ENCODE measurements at regions not wholly inside any gene's neighbourhood (a gene's known extent, or its start where the extent isn't known, plus 50 kb on each side); places are given as distances from the start of the nearest gene placed in this dataset.

- no peaks in the 10 kb centered on the region for H3K27me3 ChIP-seq (ENCODE audit: insufficient read depth, low read length)
- peaks cover 0 to 43% of the 10 kb centered on the region in 2 experiments; a peak in 2 of 4 replicates for H3K36me3 ChIP-seq (ENCODE audit: control insufficient read depth in 1 of 2, insufficient read depth in 2 of 2, low read length in 2 of 2)
- TF ChIP-seq CBX3 (IDR thresholded peaks at IDR 0.05; ENCODE audit: low read depth) (peak; percentile 40), EZH2phosphoT487 (IDR thresholded peaks at IDR 0.05; ENCODE audit: borderline replicate concordance) (no peak), FOSL1 (IDR thresholded peaks at IDR 0.05; ENCODE audit: low read depth) (peak; percentile 60), CEBPB (IDR thresholded peaks at IDR 0.05; ENCODE audit: low read depth) (peak; percentile 85), ELF1 (IDR thresholded peaks at IDR 0.05; ENCODE audit: borderline replicate concordance, low read depth) (no peak), TCF7L2 (IDR thresholded peaks at IDR 0.05; ENCODE audit: borderline replicate concordance, extremely low read depth, insufficient read depth, insufficient read length) (peak; percentile 26), SRF (IDR thresholded peaks at IDR 0.05; ENCODE audit: low read depth) (0 out of 2 replicates have a peak, but pooled peaks have one; percentile 60), SIN3A (IDR thresholded peaks at IDR 0.05; ENCODE audit: low read depth) (0 out of 2 replicates have a peak, but pooled peaks have one; percentile 33), POLR2AphosphoS5 (IDR thresholded peaks at IDR 0.05; ENCODE audit: low read depth, low read length) (peak; percentile 37; the same call in 1 of the 2 replicates), JUND (IDR thresholded peaks at IDR 0.05) (peak; percentile 55), SP1 (IDR thresholded peaks at IDR 0.05; ENCODE audit: low read depth) (peak; percentile 41), ZNF274 (IDR thresholded peaks at IDR 0.05; ENCODE audit: low read depth, low read length) (no peak), ATF3 (IDR thresholded peaks at IDR 0.05) (peak; percentile 64; the same call in 1 of the 2 replicates)
- TF ChIP-seq, protein P1, sequence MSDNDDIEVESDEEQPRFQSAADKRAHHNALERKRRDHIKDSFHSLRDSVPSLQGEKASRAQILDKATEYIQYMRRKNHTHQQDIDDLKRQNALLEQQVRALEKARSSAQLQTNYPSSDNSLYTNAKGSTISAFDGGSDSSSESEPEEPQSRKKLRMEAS (IDR thresholded peaks at IDR 0.05) = peak; percentile 35; the same call in 1 of the 2 replicates
- TF ChIP-seq, protein P2, sequence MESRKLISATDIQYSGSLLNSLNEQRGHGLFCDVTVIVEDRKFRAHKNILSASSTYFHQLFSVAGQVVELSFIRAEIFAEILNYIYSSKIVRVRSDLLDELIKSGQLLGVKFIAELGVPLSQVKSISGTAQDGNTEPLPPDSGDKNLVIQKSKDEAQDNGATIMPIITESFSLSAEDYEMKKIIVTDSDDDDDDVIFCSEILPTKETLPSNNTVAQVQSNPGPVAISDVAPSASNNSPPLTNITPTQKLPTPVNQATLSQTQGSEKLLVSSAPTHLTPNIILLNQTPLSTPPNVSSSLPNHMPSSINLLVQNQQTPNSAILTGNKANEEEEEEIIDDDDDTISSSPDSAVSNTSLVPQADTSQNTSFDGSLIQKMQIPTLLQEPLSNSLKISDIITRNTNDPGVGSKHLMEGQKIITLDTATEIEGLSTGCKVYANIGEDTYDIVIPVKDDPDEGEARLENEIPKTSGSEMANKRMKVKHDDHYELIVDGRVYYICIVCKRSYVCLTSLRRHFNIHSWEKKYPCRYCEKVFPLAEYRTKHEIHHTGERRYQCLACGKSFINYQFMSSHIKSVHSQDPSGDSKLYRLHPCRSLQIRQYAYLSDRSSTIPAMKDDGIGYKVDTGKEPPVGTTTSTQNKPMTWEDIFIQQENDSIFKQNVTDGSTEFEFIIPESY (IDR thresholded peaks at IDR 0.05; ENCODE audit: extremely low read depth, insufficient replicate concordance, low read length) = no peak
- ChIA-PET CTCF (interaction anchor here (0.9 kb wide), 1 partner anchor 292 kb away, joined by 3 read pairs; no protein-coding TSS in a partner anchor), POLR2A (interaction anchor here (1.1 to 1.6 kb wide), 7 partner anchors 9 to 39 kb away, joined by 3 to 9 read pairs (median 5); no protein-coding TSS in a partner anchor), RAD21 (ENCODE audit: low non-redundant PET in 1 of 2, low total read pairs in 2 of 2, uncharacterized antibody in 2 of 2, unreplicated experiment in 2 of 2) (interaction anchor here in 1 of 2 experiments (1.4 kb wide), 1 partner anchor 13 kb away, joined by 3 read pairs; no protein-coding TSS in a partner anchor)
- H4K20me1 ChIP-seq (ENCODE audit: insufficient read depth) = no peaks in the 10 kb centered on the region
- ATAC-seq (peak; percentile 84), DNase-seq (ENCODE audit: low read depth, low spot score) (no peak)
- H3K9me3 ChIP-seq (ENCODE audit: control insufficient read depth in 1 of 2, insufficient read depth in 1 of 2, low read depth in 1 of 2, low read length in 2 of 2) = peaks cover 7 to 15% of the 10 kb centered on the region in 2 experiments; a peak in 2 of 4 replicates
- H3K27ac ChIP-seq (ENCODE audit: low read depth, low read length) = peak overlapping the region; percentile 74
- no peaks in the 10 kb centered on the region for H3K9me2 ChIP-seq (ENCODE audit: insufficient read depth)
- no peak overlapping the region for H2AFZ ChIP-seq (ENCODE audit: low read depth, low read length, poor library complexity, severe bottlenecking)
- peak overlapping the region in 1 of 2 experiments; percentile 23; a peak in 2 of 4 replicates for H3K4me3 ChIP-seq (replicated peaks in 1 of 2; ENCODE audit: low read depth in 1 of 2, low read length in 2 of 2)
- H3K4me2 ChIP-seq (ENCODE audit: low read length) = peak overlapping the region; percentile 66
- intact Hi-C loops (cut with micrococcal nuclease) = no loop called here
- peaks cover 55 to 73% of the 10 kb centered on the region in 2 experiments for H3K4me1 ChIP-seq (ENCODE audit: control insufficient read depth in 1 of 2, insufficient read depth in 2 of 2, low read length in 2 of 2)
- H3K79me2 ChIP-seq (ENCODE audit: insufficient read depth, low read length) = peaks cover 60% of the 10 kb centered on the region
- peak overlapping the region; percentile 56 for H3K9ac ChIP-seq (ENCODE audit: low read length)
- BruUV-seq (replicated peaks) = no TSS peak
Observed at GRCh38 chr1:172909606-172910326, 141.0 kb downstream of the TNFSF18 start.
